ENCODE measurements at regions not wholly inside any gene's neighbourhood (a gene's known extent, or its start where the extent isn't known, plus 50 kb on each side); places are given as distances from the start of the nearest gene placed in this dataset.

DNA sequence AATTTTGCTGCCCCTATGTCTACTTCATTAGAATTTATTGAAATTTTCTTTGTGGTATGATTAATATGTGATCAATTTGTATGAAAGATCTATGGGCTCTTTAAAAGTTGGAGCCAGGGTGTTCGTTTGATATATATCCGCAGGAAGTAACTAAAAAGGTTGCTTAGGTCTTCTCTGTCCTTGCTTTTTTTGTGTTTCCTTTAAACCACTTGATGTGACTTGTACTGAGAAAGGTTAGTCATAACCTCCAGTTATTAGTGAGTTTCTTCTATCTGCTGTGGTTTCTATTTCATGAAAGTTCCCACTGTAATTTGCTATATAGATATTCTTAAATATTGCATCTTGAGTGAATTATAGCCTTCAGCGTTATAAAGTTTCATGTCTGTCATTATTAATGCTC lies 585.3 kb upstream of the ARID1B start:
- TF ChIP-seq, protein P1, sequence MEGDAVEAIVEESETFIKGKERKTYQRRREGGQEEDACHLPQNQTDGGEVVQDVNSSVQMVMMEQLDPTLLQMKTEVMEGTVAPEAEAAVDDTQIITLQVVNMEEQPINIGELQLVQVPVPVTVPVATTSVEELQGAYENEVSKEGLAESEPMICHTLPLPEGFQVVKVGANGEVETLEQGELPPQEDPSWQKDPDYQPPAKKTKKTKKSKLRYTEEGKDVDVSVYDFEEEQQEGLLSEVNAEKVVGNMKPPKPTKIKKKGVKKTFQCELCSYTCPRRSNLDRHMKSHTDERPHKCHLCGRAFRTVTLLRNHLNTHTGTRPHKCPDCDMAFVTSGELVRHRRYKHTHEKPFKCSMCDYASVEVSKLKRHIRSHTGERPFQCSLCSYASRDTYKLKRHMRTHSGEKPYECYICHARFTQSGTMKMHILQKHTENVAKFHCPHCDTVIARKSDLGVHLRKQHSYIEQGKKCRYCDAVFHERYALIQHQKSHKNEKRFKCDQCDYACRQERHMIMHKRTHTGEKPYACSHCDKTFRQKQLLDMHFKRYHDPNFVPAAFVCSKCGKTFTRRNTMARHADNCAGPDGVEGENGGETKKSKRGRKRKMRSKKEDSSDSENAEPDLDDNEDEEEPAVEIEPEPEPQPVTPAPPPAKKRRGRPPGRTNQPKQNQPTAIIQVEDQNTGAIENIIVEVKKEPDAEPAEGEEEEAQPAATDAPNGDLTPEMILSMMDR (conservative IDR thresholded peaks at IDR 0.05; ENCODE audit: low read depth in 2 of 2), result no peak
- no peak for TF ChIP-seq EZH2 (IDR thresholded peaks at IDR 0.05; ENCODE audit: low read depth, unreplicated experiment)
- no peak for TF ChIP-seq ZNF114 (CRISPR knock-in tag; IDR thresholded peaks at IDR 0.05)
- TF ChIP-seq EZH2phosphoT487 (IDR thresholded peaks at IDR 0.05; ENCODE audit: unreplicated experiment), result no peak

Data from GM23338 (cell line).